Fibroblast of lung (primary cell): ENCODE measurements at regions not wholly inside any gene's neighbourhood (a gene's known extent, or its start where the extent isn't known, plus 50 kb on each side); places are given as distances from the start of the nearest gene placed in this dataset.

Experiments
- DNase-seq, 2 donors: peaks; one replicate each; pipeline versions ENCODE4 v3.0.0 to v3.0.0-alpha.2; 2010; ENCODE audit warnings: low read depth in 2 of 2
- H2AFZ ChIP-seq: 2 replicates; pipeline ENCODE4 v1.5.1; 2012; ENCODE audit warnings: low read length, control low read depth, inconsistent platforms
- H3K27ac ChIP-seq: 2 replicates; pipeline ENCODE4 v1.5.1; 2011; ENCODE audit warnings: low read length, control low read depth; ENCODE audit not compliant: insufficient read depth
- H3K27me3 ChIP-seq: 2 replicates; pipeline ENCODE4 v1.5.1; 2011; ENCODE audit warnings: mild to moderate bottlenecking, low read length; ENCODE audit not compliant: control insufficient read depth, insufficient read depth
- H3K36me3 ChIP-seq: 2 replicates; pipeline ENCODE4 v1.5.1; 2011; ENCODE audit warnings: low read length; ENCODE audit not compliant: control insufficient read depth, insufficient read depth
- H3K4me1 ChIP-seq: 2 replicates; pipeline ENCODE4 v1.5.1; 2011; ENCODE audit warnings: low read length; ENCODE audit not compliant: control insufficient read depth, insufficient read depth; ENCODE audit errors: extremely low read depth
- H3K4me2 ChIP-seq: 2 replicates; pipeline ENCODE4 v1.5.1; 2011; ENCODE audit warnings: low read length, control low read depth; ENCODE audit not compliant: insufficient read depth; ENCODE audit errors: extremely low read depth
- H3K4me3 ChIP-seq, 4 experiments: fragments of 200-600 bp in 1 of 4; sonication (generic) in 1 of 4; replicated peaks in 1 of 4; 2 replicates each; pipeline ENCODE4 v1.5.1; 2011 to 2016; ENCODE audit warnings: low read length in 4 of 4, low read depth in 3 of 4, mild to moderate bottlenecking in 3 of 4, control low read depth in 2 of 4, inconsistent platforms in 1 of 4, mixed read lengths in 1 of 4; ENCODE audit not compliant: insufficient read depth in 1 of 4; ENCODE audit errors: control extremely low read depth in 1 of 4
- H3K79me2 ChIP-seq: 2 replicates; pipeline ENCODE4 v1.5.1; 2012; ENCODE audit warnings: mild to moderate bottlenecking, low read length, inconsistent platforms; ENCODE audit not compliant: control insufficient read depth, insufficient read depth
- H3K9ac ChIP-seq: 2 replicates; pipeline ENCODE4 v1.5.1; 2011; ENCODE audit warnings: mild to moderate bottlenecking, low read length, control low read depth; ENCODE audit not compliant: insufficient read depth
- H3K9me3 ChIP-seq: 2 replicates; pipeline ENCODE4 v1.5.1; 2012; ENCODE audit warnings: low read depth, low read length; ENCODE audit not compliant: control insufficient read depth, insufficient read depth
- H4K20me1 ChIP-seq: 2 replicates; pipeline ENCODE4 v1.5.1; 2011; ENCODE audit warnings: low read length; ENCODE audit not compliant: control insufficient read depth, insufficient read depth; ENCODE audit errors: extremely low read depth
- EZH2 ChIP-seq: IDR thresholded peaks from 2 replicates; pipeline ENCODE4 v1.5.1; 2012; ENCODE audit warnings: low read length, control low read depth, mild to moderate bottlenecking; ENCODE audit errors: missing control alignments
- TF ChIP-seq, protein P1 (sequence below), 2 donors: IDR thresholded peaks in 1 of 2; conservative IDR thresholded peaks in 1 of 2; 1 replicate in 1 of 2; 2 replicates in 1 of 2; pipeline ENCODE4 v1.5.1; 2011 to 2012; ENCODE audit warnings: low read length in 2 of 2, control low read depth in 1 of 2, inconsistent platforms in 1 of 2, low read depth in 1 of 2, mild to moderate bottlenecking in 1 of 2

DNA sequence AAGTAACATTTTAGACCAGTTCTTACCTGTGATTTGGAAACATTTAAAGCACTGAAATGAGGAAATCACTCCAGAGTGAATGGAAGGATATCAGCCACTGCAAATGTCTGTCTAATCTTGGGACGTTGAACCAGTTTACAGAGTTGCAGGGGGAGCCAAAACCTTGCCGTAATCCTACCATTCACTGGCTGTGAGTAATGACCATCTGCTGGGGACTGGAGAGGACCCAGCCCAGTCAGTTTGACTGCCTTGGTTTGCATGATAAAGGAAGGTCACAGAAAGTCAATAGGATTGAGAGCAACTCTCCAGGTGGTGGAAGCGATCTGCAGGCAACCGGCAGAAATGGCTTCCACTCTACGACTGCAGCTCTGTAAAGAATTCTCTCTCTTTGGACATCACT lies 167.2 kb downstream of the AKR1D1 start:
- no peak overlapping the region for H2AFZ ChIP-seq
- no peak overlapping the region for H3K27ac ChIP-seq
- no peak overlapping the region for H3K4me3 ChIP-seq
- H4K20me1 ChIP-seq = no peaks in the 10 kb centered on the region
- H3K79me2 ChIP-seq = no peaks in the 10 kb centered on the region
- no peaks in the 10 kb centered on the region for H3K36me3 ChIP-seq
- peak in 1 of 2 donors; percentile 70 for DNase-seq
- H3K9me3 ChIP-seq = no peaks in the 10 kb centered on the region
- H3K4me1 ChIP-seq = no peaks in the 10 kb centered on the region
- H3K4me2 ChIP-seq = no peak overlapping the region
- no peak overlapping the region for H3K9ac ChIP-seq
- no peaks in the 10 kb centered on the region for H3K27me3 ChIP-seq
- TF ChIP-seq, protein P1, sequence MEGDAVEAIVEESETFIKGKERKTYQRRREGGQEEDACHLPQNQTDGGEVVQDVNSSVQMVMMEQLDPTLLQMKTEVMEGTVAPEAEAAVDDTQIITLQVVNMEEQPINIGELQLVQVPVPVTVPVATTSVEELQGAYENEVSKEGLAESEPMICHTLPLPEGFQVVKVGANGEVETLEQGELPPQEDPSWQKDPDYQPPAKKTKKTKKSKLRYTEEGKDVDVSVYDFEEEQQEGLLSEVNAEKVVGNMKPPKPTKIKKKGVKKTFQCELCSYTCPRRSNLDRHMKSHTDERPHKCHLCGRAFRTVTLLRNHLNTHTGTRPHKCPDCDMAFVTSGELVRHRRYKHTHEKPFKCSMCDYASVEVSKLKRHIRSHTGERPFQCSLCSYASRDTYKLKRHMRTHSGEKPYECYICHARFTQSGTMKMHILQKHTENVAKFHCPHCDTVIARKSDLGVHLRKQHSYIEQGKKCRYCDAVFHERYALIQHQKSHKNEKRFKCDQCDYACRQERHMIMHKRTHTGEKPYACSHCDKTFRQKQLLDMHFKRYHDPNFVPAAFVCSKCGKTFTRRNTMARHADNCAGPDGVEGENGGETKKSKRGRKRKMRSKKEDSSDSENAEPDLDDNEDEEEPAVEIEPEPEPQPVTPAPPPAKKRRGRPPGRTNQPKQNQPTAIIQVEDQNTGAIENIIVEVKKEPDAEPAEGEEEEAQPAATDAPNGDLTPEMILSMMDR (conservative IDR thresholded peaks at IDR 0.05 in 1 of 2, IDR thresholded peaks at IDR 0.05 in 1 of 2; ENCODE audit: low read depth in 1 of 2, low read length in 2 of 2) = no peak
- TF ChIP-seq EZH2 = no peak

DNA sequence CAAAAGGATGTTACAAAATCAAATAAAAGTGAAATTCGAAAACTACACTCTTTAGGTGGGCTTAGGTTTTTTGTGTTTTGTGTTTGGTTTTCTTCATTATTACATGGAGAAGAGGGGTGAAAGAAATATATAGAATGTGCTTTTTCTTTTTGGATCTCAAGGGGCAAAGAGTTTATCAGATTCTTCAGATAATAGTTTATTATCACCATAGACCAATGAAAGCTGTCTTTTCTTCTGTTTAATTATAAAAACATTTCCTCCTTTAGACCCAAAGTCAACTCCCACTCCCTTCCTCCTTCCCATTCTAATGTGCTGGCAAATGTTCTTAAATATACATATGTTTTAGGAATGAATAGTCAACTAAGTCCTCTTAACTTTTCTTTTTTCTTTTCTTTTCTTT lies 167.6 kb downstream of the AKR1D1 start:
- Histone ChIP-seq H3K4me3 (no peak overlapping the region), H3K4me2 (no peak overlapping the region), H3K27me3 (no peaks in the 10 kb centered on the region), H3K27ac (no peak overlapping the region), H2AFZ (no peak overlapping the region), H3K4me1 (no peaks in the 10 kb centered on the region), H4K20me1 (no peaks in the 10 kb centered on the region), H3K9ac (no peak overlapping the region), H3K9me3 (no peaks in the 10 kb centered on the region), H3K36me3 (no peaks in the 10 kb centered on the region), H3K79me2 (no peaks in the 10 kb centered on the region)
- no peak for DNase-seq
- TF ChIP-seq, protein P1 (conservative IDR thresholded peaks at IDR 0.05 in 1 of 2, IDR thresholded peaks at IDR 0.05 in 1 of 2; ENCODE audit: low read depth in 1 of 2, low read length in 2 of 2) = no peak
- no peak for TF ChIP-seq EZH2

DNA sequence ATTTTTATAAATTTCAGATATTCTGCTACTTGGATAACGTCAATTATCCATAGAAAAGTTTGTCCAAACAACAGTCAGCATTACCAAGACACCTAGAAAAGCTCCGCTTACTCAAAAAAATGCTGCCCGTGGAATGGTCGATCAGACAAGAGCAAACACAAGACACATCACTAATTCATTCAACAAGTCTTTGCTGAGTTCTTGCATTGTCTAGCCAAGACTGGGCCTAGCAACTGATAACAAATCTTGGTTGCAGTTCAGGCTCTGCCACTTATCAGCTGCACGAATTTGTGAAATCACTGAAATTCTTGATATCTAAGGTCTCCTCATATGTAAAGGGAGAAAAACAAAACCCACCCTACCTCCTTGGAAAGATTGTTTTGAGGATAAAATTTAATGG lies 168.3 kb downstream of the AKR1D1 start:
- H2AFZ ChIP-seq = no peak overlapping the region
- no peaks in the 10 kb centered on the region for H3K4me1 ChIP-seq
- no peak overlapping the region for H3K4me3 ChIP-seq
- H3K9ac ChIP-seq = no peak overlapping the region
- no peak overlapping the region for H3K27ac ChIP-seq
- H3K9me3 ChIP-seq = no peaks in the 10 kb centered on the region
- DNase-seq = no peak
- H4K20me1 ChIP-seq = no peaks in the 10 kb centered on the region
- H3K79me2 ChIP-seq = no peaks in the 10 kb centered on the region
- H3K4me2 ChIP-seq = no peak overlapping the region
- no peaks in the 10 kb centered on the region for H3K36me3 ChIP-seq
- H3K27me3 ChIP-seq = no peaks in the 10 kb centered on the region
- TF ChIP-seq, protein P1 (conservative IDR thresholded peaks at IDR 0.05 in 1 of 2, IDR thresholded peaks at IDR 0.05 in 1 of 2; ENCODE audit: low read depth in 1 of 2, low read length in 2 of 2) = no peak
- no peak for TF ChIP-seq EZH2
